ENCODE measurements at regions not wholly inside any gene's neighbourhood (a gene's known extent, or its start where the extent isn't known, plus 50 kb on each side); places are given as distances from the start of the nearest gene placed in this dataset.
"Not testable (repeated sequence)": the region's sequence is repeated elsewhere in the genome, so short reads cannot be mapped to it uniquely, and the experiment has no call there.

GRCh38 chr22:22821340-22821739, 66.3 kb upstream of the IGLL5 start:
- DNase-seq (ENCODE audit: low read depth, low spot score): no peak
- no peak overlapping the region for H3K4me3 Mint-ChIP-seq
- no peaks in the 10 kb centered on the region for H3K36me3 Mint-ChIP-seq (ENCODE audit: low read depth)
- no peaks in the 10 kb centered on the region for H3K9me3 Mint-ChIP-seq
- no peak overlapping the region for H3K27ac Mint-ChIP-seq (ENCODE audit: unreplicated experiment)
- peaks cover 78% of the 10 kb centered on the region for H3K27me3 Mint-ChIP-seq (ENCODE audit: low read depth)
- H3K4me1 Mint-ChIP-seq: no peaks in the 10 kb centered on the region
- TF ChIP-seq CTCF (conservative IDR thresholded peaks at IDR 0.05): no peak

GRCh38 chr22:22822106-22822505, 65.5 kb upstream of the IGLL5 start:
- Mint-ChIP-seq H3K27ac (ENCODE audit: unreplicated experiment) (no peak overlapping the region), H3K36me3 (ENCODE audit: low read depth) (no peaks in the 10 kb centered on the region), H3K27me3 (ENCODE audit: low read depth) (peaks cover 77% of the 10 kb centered on the region), H3K9me3 (no peaks in the 10 kb centered on the region), H3K4me1 (no peaks in the 10 kb centered on the region), H3K4me3 (no peak overlapping the region)
- no peak for DNase-seq (ENCODE audit: low read depth, low spot score)
- TF ChIP-seq CTCF (conservative IDR thresholded peaks at IDR 0.05): no peak

GRCh38 chr22:22822553-22822952, 65.1 kb upstream of the IGLL5 start:
- not testable (repeated sequence) for H3K4me3 Mint-ChIP-seq; DNase-seq (ENCODE audit: low read depth, low spot score)
- peaks cover 78% of the 10 kb centered on the region for H3K27me3 Mint-ChIP-seq (ENCODE audit: low read depth)

DNA sequence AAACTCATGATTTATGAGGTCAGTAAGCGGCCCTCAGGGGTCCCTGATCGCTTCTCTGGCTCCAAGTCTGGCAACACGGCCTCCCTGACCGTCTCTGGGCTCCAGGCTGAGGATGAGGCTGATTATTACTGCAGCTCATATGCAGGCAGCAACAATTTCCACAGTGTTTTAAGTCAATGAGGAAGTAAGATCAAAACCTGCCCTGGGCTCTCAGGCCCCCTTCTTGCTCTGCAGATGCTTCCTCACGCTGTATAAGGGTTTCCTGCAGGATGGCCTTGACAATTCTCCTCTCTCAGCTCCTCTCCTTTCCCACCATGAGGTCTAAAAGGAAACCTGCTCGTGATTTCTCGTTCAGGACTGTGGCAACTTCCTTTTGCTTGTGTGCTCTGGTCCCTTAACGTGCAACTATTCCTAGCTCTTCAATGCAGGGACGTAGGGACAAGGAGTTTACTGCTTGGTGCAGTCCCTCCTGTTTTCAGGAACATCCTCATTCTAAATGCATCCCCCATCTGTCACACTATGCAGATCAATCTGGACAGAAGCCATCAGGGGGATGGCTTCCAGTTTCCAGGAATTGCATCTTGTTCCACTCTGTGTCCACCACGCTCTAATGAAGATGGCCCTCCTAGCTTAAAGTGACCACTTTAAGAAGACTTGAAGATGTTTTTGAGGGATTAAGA, 64.3 kb upstream of the IGLL5 start:
- TF ChIP-seq CTCF (conservative IDR thresholded peaks at IDR 0.05): no peak
- Mint-ChIP-seq H3K9me3 (no peaks in the 10 kb centered on the region), H3K4me3 (no peak overlapping the region), H3K4me1 (no peaks in the 10 kb centered on the region), H3K27me3 (ENCODE audit: low read depth) (peaks cover 77% of the 10 kb centered on the region), H3K36me3 (ENCODE audit: low read depth) (no peaks in the 10 kb centered on the region), H3K27ac (ENCODE audit: unreplicated experiment) (no peak overlapping the region)
- no peak for DNase-seq (ENCODE audit: low read depth, low spot score)

More at GRCh38 chr22:22822553-22822952, 65.1 kb upstream of the IGLL5 start:
- H3K27ac Mint-ChIP-seq (ENCODE audit: unreplicated experiment); H3K36me3 Mint-ChIP-seq (ENCODE audit: low read depth); H3K9me3 Mint-ChIP-seq; H3K4me1 Mint-ChIP-seq: not testable (repeated sequence)

- H3K27ac Mint-ChIP-seq (ENCODE audit: unreplicated experiment): no peak overlapping the region
- peaks cover 79% of the 10 kb centered on the region for H3K27me3 Mint-ChIP-seq (ENCODE audit: low read depth)
- no peak for DNase-seq (ENCODE audit: low read depth, low spot score)
- H3K9me3 Mint-ChIP-seq: no peaks in the 10 kb centered on the region
- TF ChIP-seq CTCF (conservative IDR thresholded peaks at IDR 0.05): no peak
- no peak overlapping the region for H3K4me3 Mint-ChIP-seq
- H3K4me1 Mint-ChIP-seq: no peaks in the 10 kb centered on the region
- no peaks in the 10 kb centered on the region for H3K36me3 Mint-ChIP-seq (ENCODE audit: low read depth)
Observed at GRCh38 chr22:22824340-22825212, 63.0 kb upstream of the IGLL5 start.

DNA sequence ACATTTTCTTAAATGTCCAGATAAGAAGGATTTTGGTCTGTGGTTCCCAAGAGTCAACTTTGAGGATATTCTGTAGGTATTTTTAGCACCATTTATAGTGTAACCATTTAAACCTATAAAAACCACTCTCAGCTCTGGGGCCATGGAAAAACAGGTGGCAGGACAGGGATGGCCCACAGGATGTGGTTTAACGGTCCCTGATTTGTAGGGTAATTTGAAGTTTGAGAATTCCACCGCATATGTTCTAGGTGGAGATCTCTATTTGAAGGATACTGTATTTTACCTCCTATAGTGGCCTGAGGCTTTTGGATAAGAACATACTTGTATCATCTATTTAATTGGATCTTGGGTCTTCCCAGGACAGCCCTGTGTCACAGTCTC, 62.4 kb upstream of the IGLL5 start:
- TF ChIP-seq CTCF (conservative IDR thresholded peaks at IDR 0.05): no peak
- Mint-ChIP-seq H3K4me3 (no peak overlapping the region), H3K27me3 (ENCODE audit: low read depth) (peaks cover 80% of the 10 kb centered on the region), H3K4me1 (no peaks in the 10 kb centered on the region), H3K9me3 (no peaks in the 10 kb centered on the region), H3K36me3 (ENCODE audit: low read depth) (no peaks in the 10 kb centered on the region), H3K27ac (ENCODE audit: unreplicated experiment) (no peak overlapping the region)
- DNase-seq (ENCODE audit: low read depth, low spot score): no peak

All from neural crest cell (in vitro differentiated cells).